ENCODE measurements at regions not wholly inside any gene's neighbourhood (a gene's known extent, or its start where the extent isn't known, plus 50 kb on each side); places are given as distances from the start of the nearest gene placed in this dataset.

DNA sequence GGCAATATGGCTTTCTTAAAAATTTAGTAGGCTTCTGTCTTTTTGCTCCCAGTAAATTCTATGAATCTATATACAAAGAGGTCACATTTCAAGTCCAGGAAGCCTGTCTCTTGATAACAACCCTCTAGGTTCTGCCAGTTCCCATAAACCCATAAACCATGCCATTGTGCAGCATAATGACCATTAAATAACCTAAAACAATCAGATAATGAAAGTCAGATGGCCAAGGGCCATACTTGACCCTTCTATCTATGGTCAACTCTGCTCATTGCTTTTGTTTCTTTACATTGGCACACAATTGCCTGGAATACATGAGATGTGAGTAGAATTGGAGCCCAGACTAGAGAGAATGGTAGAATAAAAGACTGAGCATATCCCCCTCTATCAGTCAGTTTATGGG, 305.4 kb upstream of the KIF2A start:
- H3K4me3 ChIP-seq (ENCODE audit: low read depth in 2 of 2, low read length in 1 of 2) = no peak overlapping the region
- no peaks in the 10 kb centered on the region for H3F3A ChIP-seq (replicated peaks; ENCODE audit: insufficient read depth)
- H3K9me2 ChIP-seq = no peaks in the 10 kb centered on the region
- H3K4me1 ChIP-seq (ENCODE audit: control insufficient read depth in 1 of 2, insufficient read depth in 2 of 2, low read depth in 1 of 2, low read length in 1 of 2) = peaks cover 0 to 6% of the 10 kb centered on the region in 2 experiments; a peak in 2 of 4 replicates
- no peaks in the 10 kb centered on the region for H3K79me2 ChIP-seq (ENCODE audit: insufficient read depth)
- no peaks in the 10 kb centered on the region for H3K9me3 ChIP-seq
- TF ChIP-seq TAF1 (IDR thresholded peaks at IDR 0.05; ENCODE audit: borderline replicate concordance, low read depth, low read length) (no peak), RAD21 (IDR thresholded peaks at IDR 0.05; ENCODE audit: low read length) (peak; percentile 16; the same call in 1 of the 2 replicates), FOSL2 (IDR thresholded peaks at IDR 0.05; ENCODE audit: borderline replicate concordance, low read depth) (no peak), FOXM1 (IDR thresholded peaks at IDR 0.05; ENCODE audit: low read depth) (no peak), EZH2phosphoT487 (IDR thresholded peaks at IDR 0.05; ENCODE audit: borderline replicate concordance, low read depth) (no peak), FOXJ3 (CRISPR knock-in tag; IDR thresholded peaks at IDR 0.05) (peak; percentile 76; the same call in 1 of the 2 replicates), RCOR1 (IDR thresholded peaks at IDR 0.05; ENCODE audit: low read length) (peak; percentile 87), GABPA (IDR thresholded peaks at IDR 0.05; ENCODE audit: low read depth) (no peak), GATA2 (CRISPR knock-in tag; IDR thresholded peaks at IDR 0.05) (peak; percentile 81), ELF1 (IDR thresholded peaks at IDR 0.05) (no peak), EP300 (IDR thresholded peaks at IDR 0.05; ENCODE audit: borderline replicate concordance in 1 of 2, low read depth in 1 of 2, low read length in 1 of 2) (peak in 1 of 2 experiments; percentile 92; a peak in 2 of 4 replicates), CHD2 (IDR thresholded peaks at IDR 0.05; ENCODE audit: low read length, partially characterized antibody) (peak; percentile 60), SIN3A (IDR thresholded peaks at IDR 0.05; ENCODE audit: borderline replicate concordance, low read depth, low read length) (no peak), POLR2AphosphoS5 (IDR thresholded peaks at IDR 0.05; ENCODE audit: low read depth, low read length) (no peak), TCF12 (IDR thresholded peaks at IDR 0.05) (peak; percentile 39; the same call in 1 of the 2 replicates), SMC3 (IDR thresholded peaks at IDR 0.05; ENCODE audit: low read depth, low read length) (no peak)
- TF ChIP-seq, protein P1, sequence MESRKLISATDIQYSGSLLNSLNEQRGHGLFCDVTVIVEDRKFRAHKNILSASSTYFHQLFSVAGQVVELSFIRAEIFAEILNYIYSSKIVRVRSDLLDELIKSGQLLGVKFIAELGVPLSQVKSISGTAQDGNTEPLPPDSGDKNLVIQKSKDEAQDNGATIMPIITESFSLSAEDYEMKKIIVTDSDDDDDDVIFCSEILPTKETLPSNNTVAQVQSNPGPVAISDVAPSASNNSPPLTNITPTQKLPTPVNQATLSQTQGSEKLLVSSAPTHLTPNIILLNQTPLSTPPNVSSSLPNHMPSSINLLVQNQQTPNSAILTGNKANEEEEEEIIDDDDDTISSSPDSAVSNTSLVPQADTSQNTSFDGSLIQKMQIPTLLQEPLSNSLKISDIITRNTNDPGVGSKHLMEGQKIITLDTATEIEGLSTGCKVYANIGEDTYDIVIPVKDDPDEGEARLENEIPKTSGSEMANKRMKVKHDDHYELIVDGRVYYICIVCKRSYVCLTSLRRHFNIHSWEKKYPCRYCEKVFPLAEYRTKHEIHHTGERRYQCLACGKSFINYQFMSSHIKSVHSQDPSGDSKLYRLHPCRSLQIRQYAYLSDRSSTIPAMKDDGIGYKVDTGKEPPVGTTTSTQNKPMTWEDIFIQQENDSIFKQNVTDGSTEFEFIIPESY (IDR thresholded peaks at IDR 0.05; ENCODE audit: borderline replicate concordance, low read depth) = no peak
- DNase-seq = peak; percentile 54
- H3K27ac ChIP-seq (ENCODE audit: low read depth in 2 of 2, low read length in 1 of 2) = peak overlapping the region in 1 of 2 experiments; percentile 43; a peak in 1 of 4 replicates
- H3K36me3 ChIP-seq (replicated peaks in 1 of 2; ENCODE audit: control insufficient read depth in 1 of 2, insufficient read depth in 2 of 2, low read length in 1 of 2) = no peaks in the 10 kb centered on the region
- H4K20me1 ChIP-seq (ENCODE audit: insufficient read depth) = no peaks in the 10 kb centered on the region
- H2AFZ ChIP-seq (ENCODE audit: low read depth) = no peak overlapping the region
- no peaks in the 10 kb centered on the region for H3K27me3 ChIP-seq (ENCODE audit: insufficient read depth)
- CTCF ChIA-PET = interaction anchor here (1.6 kb wide), 1 partner anchor 141 kb away, joined by 4 read pairs; no protein-coding TSS in a partner anchor
- H3K4me2 ChIP-seq = no peak overlapping the region
- H3K9ac ChIP-seq = no peak overlapping the region
- POLR2A ChIA-PET = no interaction called here

DNA sequence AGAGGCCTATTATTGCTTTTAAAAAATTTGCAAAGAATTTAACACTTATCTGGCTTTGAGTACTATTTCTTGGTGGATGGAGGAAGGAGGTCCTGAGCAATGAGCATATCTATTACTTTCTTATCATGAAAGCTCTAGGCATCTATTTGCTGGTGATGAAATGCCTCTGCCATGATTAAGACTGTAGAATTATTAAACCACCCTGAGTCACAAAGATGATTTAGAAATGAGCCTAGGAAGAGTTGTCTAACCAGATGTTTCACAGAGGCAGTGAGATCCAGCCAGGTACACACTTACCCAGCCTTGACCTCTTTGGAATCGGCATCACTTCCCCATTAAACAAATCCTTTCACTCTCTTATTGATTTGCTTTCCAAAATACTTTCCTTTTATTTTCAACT, 304.4 kb upstream of the KIF2A start:
- H3F3A ChIP-seq (replicated peaks; ENCODE audit: insufficient read depth) = no peaks in the 10 kb centered on the region
- H3K9ac ChIP-seq = no peak overlapping the region
- H3K27ac ChIP-seq (ENCODE audit: low read depth in 2 of 2, low read length in 1 of 2) = no peak overlapping the region
- ChIA-PET CTCF (interaction anchor here (1.6 kb wide), 1 partner anchor 140 kb away, joined by 4 read pairs; no protein-coding TSS in a partner anchor), POLR2A (no interaction called here)
- no peaks in the 10 kb centered on the region for H3K36me3 ChIP-seq (replicated peaks in 1 of 2; ENCODE audit: control insufficient read depth in 1 of 2, insufficient read depth in 2 of 2, low read length in 1 of 2)
- H3K4me1 ChIP-seq (ENCODE audit: control insufficient read depth in 1 of 2, insufficient read depth in 2 of 2, low read depth in 1 of 2, low read length in 1 of 2) = no peaks in the 10 kb centered on the region; a peak in 1 of 4 replicates
- H3K4me2 ChIP-seq = no peak overlapping the region
- WGBS (ENCODE audit: low lambda C conversion rate) = 25% methylated on average over 1 of the region's 1 CpG
- no peak for DNase-seq
- no peaks in the 10 kb centered on the region for H4K20me1 ChIP-seq (ENCODE audit: insufficient read depth)
- H3K79me2 ChIP-seq (ENCODE audit: insufficient read depth) = no peaks in the 10 kb centered on the region
- H3K9me3 ChIP-seq = no peaks in the 10 kb centered on the region
- H2AFZ ChIP-seq (ENCODE audit: low read depth) = no peak overlapping the region
- no peaks in the 10 kb centered on the region for H3K9me2 ChIP-seq
- no peaks in the 10 kb centered on the region; the same call in 1 of the 2 replicates for H3K27me3 ChIP-seq (ENCODE audit: insufficient read depth)
- H3K4me3 ChIP-seq (ENCODE audit: low read depth in 2 of 2, low read length in 1 of 2) = no peak overlapping the region
- TF ChIP-seq FOSL2 (IDR thresholded peaks at IDR 0.05; ENCODE audit: borderline replicate concordance, low read depth) (no peak), TCF12 (IDR thresholded peaks at IDR 0.05) (no peak), SIN3A (IDR thresholded peaks at IDR 0.05; ENCODE audit: borderline replicate concordance, low read depth, low read length) (no peak), RXRA (IDR thresholded peaks at IDR 0.05; ENCODE audit: borderline replicate concordance, low read depth) (no peak), FOXJ3 (CRISPR knock-in tag; IDR thresholded peaks at IDR 0.05) (no peak), TEAD4 (IDR thresholded peaks at IDR 0.05; ENCODE audit: borderline replicate concordance, insufficient read depth) (no peak)
- TF ChIP-seq, protein P2, sequence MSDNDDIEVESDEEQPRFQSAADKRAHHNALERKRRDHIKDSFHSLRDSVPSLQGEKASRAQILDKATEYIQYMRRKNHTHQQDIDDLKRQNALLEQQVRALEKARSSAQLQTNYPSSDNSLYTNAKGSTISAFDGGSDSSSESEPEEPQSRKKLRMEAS (IDR thresholded peaks at IDR 0.05; ENCODE audit: low read depth) = no peak
- TF ChIP-seq, protein P3, sequence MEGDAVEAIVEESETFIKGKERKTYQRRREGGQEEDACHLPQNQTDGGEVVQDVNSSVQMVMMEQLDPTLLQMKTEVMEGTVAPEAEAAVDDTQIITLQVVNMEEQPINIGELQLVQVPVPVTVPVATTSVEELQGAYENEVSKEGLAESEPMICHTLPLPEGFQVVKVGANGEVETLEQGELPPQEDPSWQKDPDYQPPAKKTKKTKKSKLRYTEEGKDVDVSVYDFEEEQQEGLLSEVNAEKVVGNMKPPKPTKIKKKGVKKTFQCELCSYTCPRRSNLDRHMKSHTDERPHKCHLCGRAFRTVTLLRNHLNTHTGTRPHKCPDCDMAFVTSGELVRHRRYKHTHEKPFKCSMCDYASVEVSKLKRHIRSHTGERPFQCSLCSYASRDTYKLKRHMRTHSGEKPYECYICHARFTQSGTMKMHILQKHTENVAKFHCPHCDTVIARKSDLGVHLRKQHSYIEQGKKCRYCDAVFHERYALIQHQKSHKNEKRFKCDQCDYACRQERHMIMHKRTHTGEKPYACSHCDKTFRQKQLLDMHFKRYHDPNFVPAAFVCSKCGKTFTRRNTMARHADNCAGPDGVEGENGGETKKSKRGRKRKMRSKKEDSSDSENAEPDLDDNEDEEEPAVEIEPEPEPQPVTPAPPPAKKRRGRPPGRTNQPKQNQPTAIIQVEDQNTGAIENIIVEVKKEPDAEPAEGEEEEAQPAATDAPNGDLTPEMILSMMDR (IDR thresholded peaks at IDR 0.05) = no peak
- TF ChIP-seq, protein P4, sequence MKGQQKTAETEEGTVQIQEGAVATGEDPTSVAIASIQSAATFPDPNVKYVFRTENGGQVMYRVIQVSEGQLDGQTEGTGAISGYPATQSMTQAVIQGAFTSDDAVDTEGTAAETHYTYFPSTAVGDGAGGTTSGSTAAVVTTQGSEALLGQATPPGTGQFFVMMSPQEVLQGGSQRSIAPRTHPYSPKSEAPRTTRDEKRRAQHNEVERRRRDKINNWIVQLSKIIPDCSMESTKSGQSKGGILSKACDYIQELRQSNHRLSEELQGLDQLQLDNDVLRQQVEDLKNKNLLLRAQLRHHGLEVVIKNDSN (IDR thresholded peaks at IDR 0.05; ENCODE audit: borderline replicate concordance, low read depth) = no peak
